IMR-90 (cell line): ENCODE measurements at regions not wholly inside any gene's neighbourhood (a gene's known extent, or its start where the extent isn't known, plus 50 kb on each side); places are given as distances from the start of the nearest gene placed in this dataset.

Source experiments
- ATAC-seq: fragments of 200-7000 bp; cut with Tn5 transposase; 2 replicates; pipeline ENCODE4 v1.9.1; 2020; ENCODE audit warnings: low read depth, mild to moderate bottlenecking, moderate library complexity
- BruUV-seq: library from RNA; stranded (reverse); fragments of 400-500 nt; replicated peaks from 2 replicates; lab custom pipeline; 2021; lab: Mats Ljungman, UMichigan
- CTCF ChIA-PET: fragments of 300-600 bp; formaldehyde crosslinking; extraction: SDS; loops from one replicate; lab custom pipeline; 2021; ENCODE audit warnings: antibody characterized with exemption; lab: Yijun Ruan, JAX
- POLR2A ChIA-PET: fragments of 300-600 bp; sonication (Branson Sonifier 250); formaldehyde crosslinking; loops from one replicate; lab custom pipeline; 2022; ENCODE audit warnings: antibody characterized with exemption; ENCODE audit not compliant: unreplicated experiment; lab: Charles Lee
- DNase-seq: peaks from one replicate; pipeline ENCODE4 v3.0.0; 2013
- H2AFZ ChIP-seq: replicated peaks from 2 replicates; pipeline ENCODE3; 2013; ENCODE audit warnings: low read length, mild to moderate bottlenecking; ENCODE audit not compliant: poor library complexity
- H2AK5ac ChIP-seq: 2 replicates; pipeline ENCODE4 v1.6.1; 2013; ENCODE audit warnings: low read depth, low read length, inconsistent platforms
- H2AK9ac ChIP-seq: replicated peaks from 2 replicates; pipeline ENCODE3; 2013; ENCODE audit warnings: mild to moderate bottlenecking, low read depth, low read length, moderate library complexity; ENCODE audit not compliant: poor library complexity
- H2BK120ac ChIP-seq: 2 replicates; pipeline ENCODE4 v1.6.1; 2013; ENCODE audit warnings: low read depth, low read length, inconsistent platforms
- H2BK15ac ChIP-seq: 3 replicates; pipeline ENCODE4 v1.6.1; 2013; ENCODE audit warnings: low read depth, low read length, inconsistent platforms
- H2BK20ac ChIP-seq: 2 replicates; pipeline ENCODE4 v1.6.1; 2013; ENCODE audit warnings: low read depth, mild to moderate bottlenecking, inconsistent platforms, low read length, moderate library complexity
- H2BK5ac ChIP-seq: 2 replicates; pipeline ENCODE4 v1.6.1; 2013; ENCODE audit warnings: mild to moderate bottlenecking, low read depth, low read length, inconsistent platforms; ENCODE audit not compliant: poor library complexity, severe bottlenecking
- H3K14ac ChIP-seq: replicated peaks from 2 replicates; pipeline ENCODE4 v1.6.1; 2013; ENCODE audit warnings: low read depth, low read length, inconsistent platforms
- H3K18ac ChIP-seq: 2 replicates; pipeline ENCODE4 v1.6.1; 2013; ENCODE audit warnings: low read depth, low read length, control low read depth
- H3K23ac ChIP-seq: 2 replicates; pipeline ENCODE4 v1.6.1; 2013; ENCODE audit warnings: low read depth, low read length, inconsistent platforms
- H3K27ac ChIP-seq: 2 replicates; pipeline ENCODE4 v1.5.1; 2013; ENCODE audit warnings: mild to moderate bottlenecking, control low read depth, low read length; ENCODE audit not compliant: insufficient read depth
- H3K27me3 ChIP-seq: 2 replicates; pipeline ENCODE4 v1.6.1; 2013; ENCODE audit warnings: low read length; ENCODE audit not compliant: control insufficient read depth, insufficient read depth
- H3K36me3 ChIP-seq: 2 replicates; pipeline ENCODE4 v1.6.1; 2013; ENCODE audit warnings: low read length, mixed read lengths; ENCODE audit not compliant: control insufficient read depth, insufficient read depth
- H3K4ac ChIP-seq: 2 replicates; pipeline ENCODE4 v1.6.1; 2013; ENCODE audit warnings: low read depth, low read length, inconsistent platforms
- H3K4me1 ChIP-seq: 2 replicates; pipeline ENCODE4 v1.6.1; 2013; ENCODE audit warnings: low read length, mixed read lengths; ENCODE audit not compliant: control insufficient read depth, insufficient read depth
- H3K4me2 ChIP-seq: 2 replicates; pipeline ENCODE4 v1.6.1; 2013; ENCODE audit warnings: low read depth, mild to moderate bottlenecking, control low read depth, low read length, moderate library complexity
- H3K4me3 ChIP-seq: 2 replicates; pipeline ENCODE4 v1.5.1; 2013; ENCODE audit warnings: low read depth, mild to moderate bottlenecking, control low read depth, low read length, moderate library complexity; ENCODE audit not compliant: insufficient read depth
- H3K56ac ChIP-seq: 2 replicates; pipeline ENCODE4 v1.6.1; 2013; ENCODE audit warnings: low read length, inconsistent platforms; ENCODE audit not compliant: insufficient read depth; ENCODE audit errors: extremely low read depth
- H3K79me1 ChIP-seq, 2 experiments: 2 replicates each; pipeline ENCODE4 v1.6.1; 2013; ENCODE audit warnings: low read length in 2 of 2, inconsistent platforms in 1 of 2, low read depth in 1 of 2
- H3K9ac ChIP-seq: 2 replicates; pipeline ENCODE4 v1.6.1; 2013; ENCODE audit warnings: low read depth, low read length, control low read depth
- H3K9me1 ChIP-seq: 2 replicates; pipeline ENCODE4 v1.6.1; 2013; ENCODE audit warnings: low read length, inconsistent platforms; ENCODE audit not compliant: insufficient read depth
- H3K9me3 ChIP-seq: 2 replicates; pipeline ENCODE4 v1.6.1; 2013; ENCODE audit warnings: low read length; ENCODE audit not compliant: control insufficient read depth, insufficient read depth
- H4K20me1 ChIP-seq: 2 replicates; pipeline ENCODE4 v1.6.1; 2013; ENCODE audit warnings: low read length, inconsistent platforms; ENCODE audit not compliant: insufficient read depth
- H4K5ac ChIP-seq: 2 replicates; pipeline ENCODE4 v1.6.1; 2013; ENCODE audit warnings: mild to moderate bottlenecking, low read depth, low read length, control low read depth
- H4K8ac ChIP-seq, 2 experiments: 2 replicates each; pipeline ENCODE4 v1.6.1; 2013; ENCODE audit warnings: low read depth in 2 of 2, low read length in 2 of 2, control low read depth in 1 of 2, inconsistent platforms in 1 of 2
- H4K91ac ChIP-seq: 2 replicates; pipeline ENCODE4 v1.6.1; 2013; ENCODE audit warnings: low read depth, low read length, inconsistent platforms; ENCODE audit not compliant: insufficient read depth
- BHLHE40 ChIP-seq: fragments of 150-350 bp; IDR thresholded peaks from 2 replicates; pipeline ENCODE4 v1.6.1; 2016; ENCODE audit warnings: mild to moderate bottlenecking, low read depth, low read length
- CEBPB ChIP-seq: IDR thresholded peaks from 2 replicates; pipeline ENCODE4 v1.6.1; 2012; ENCODE audit warnings: low read depth, low read length, improper control_type of control experiment
- CHD1 ChIP-seq: IDR thresholded peaks from 2 replicates; pipeline ENCODE4 v1.6.1; 2012; ENCODE audit warnings: low read depth, low read length, improper control_type of control experiment
- CTCF ChIP-seq: conservative IDR thresholded peaks from 2 replicates; pipeline ENCODE4 v1.5.1; 2012; ENCODE audit warnings: mild to moderate bottlenecking, low read depth, low read length, improper control_type of control experiment
- FOS ChIP-seq: fragments of 150-350 bp; IDR thresholded peaks from 2 replicates; pipeline ENCODE4 v1.6.1; 2016; ENCODE audit warnings: low read depth, low read length
- MXI1 ChIP-seq: IDR thresholded peaks from 2 replicates; pipeline ENCODE4 v1.6.1; 2012; ENCODE audit warnings: low read depth, mild to moderate bottlenecking, low read length, moderate library complexity, borderline replicate concordance
- NFE2L2 ChIP-seq: fragments of 150-350 bp; IDR thresholded peaks from 2 replicates; pipeline ENCODE4 v1.6.1; 2016; ENCODE audit warnings: low read depth, mild to moderate bottlenecking, low read length
- POLR2A ChIP-seq: IDR thresholded peaks from 2 replicates; pipeline ENCODE4 v1.6.1; 2012; ENCODE audit warnings: mild to moderate bottlenecking, low read depth, low read length
- RCOR1 ChIP-seq: IDR thresholded peaks from 2 replicates; pipeline ENCODE4 v1.6.1; 2012; ENCODE audit warnings: mild to moderate bottlenecking, low read length, improper control_type of control experiment; ENCODE audit not compliant: insufficient replicate concordance
- RFX5 ChIP-seq: IDR thresholded peaks from 2 replicates; pipeline ENCODE4 v1.8.0; 2012; ENCODE audit warnings: low read depth, mild to moderate bottlenecking, low read length, moderate library complexity
- WGBS, 2 experiments: methylation state at CpG; one replicate each; pipeline versions ENCODE4 v1.1.5 to v1.1.7; 2013; ENCODE audit warnings: missing lambda C conversion rate in 2 of 2; ENCODE audit not compliant: insufficient read length in 1 of 2; ENCODE audit errors: extremely low coverage in 2 of 2; 5-methylcytosine and 5-hydroxymethylcytosine counted together
- dilution Hi-C: fragments of 300-500 bp; cut with HindIII; formaldehyde crosslinking; loops from one replicate; pipeline ENCODE4 v1.14.3; 2018; ENCODE audit warnings: low sequenced_read_pairs; ENCODE audit not compliant: unreplicated experiment
- in situ Hi-C: fragments of 300-500 bp; cut with MboI; formaldehyde crosslinking; loops from 3 replicates; pipeline ENCODE4 v1.14.3; 2019; ENCODE audit warnings: low sequenced_read_pairs, inconsistent platforms, mixed read lengths
- intact Hi-C: fragments of 100-400 bp; cut with micrococcal nuclease; formaldehyde crosslinking; loops from 2 replicates; pipeline ENCODE4 v1.10.0; 2022

GRCh38 chr4:13721894-13722293 lies 94.4 kb upstream of the BOD1L1 start:
- Histone ChIP-seq H2BK15ac (no peak overlapping the region), H3K18ac (no peak overlapping the region), H2AK5ac (no peak overlapping the region), H2BK120ac (no peak overlapping the region), H3K4ac (no peak overlapping the region), H3K56ac (no peak overlapping the region), H3K4me1 (no peaks in the 10 kb centered on the region), H3K4me2 (no peak overlapping the region), H3K27ac (no peak overlapping the region), H2BK5ac (no peak overlapping the region), H3K23ac (no peak overlapping the region), H3K9me1 (no peaks in the 10 kb centered on the region), H3K4me3 (no peak overlapping the region), H3K14ac (no peak overlapping the region), H3K27me3 (peaks cover 3% of the 10 kb centered on the region; the same call in 1 of the 2 replicates), H4K5ac (no peak overlapping the region), H2AFZ (no peak overlapping the region), H3K9ac (no peak overlapping the region), H3K79me1 (no peaks in the 10 kb centered on the region), H3K9me3 (no peaks in the 10 kb centered on the region), H4K8ac (no peak overlapping the region), H3K36me3 (no peaks in the 10 kb centered on the region), H4K20me1 (no peaks in the 10 kb centered on the region), H2AK9ac (no peak overlapping the region), H4K91ac (no peak overlapping the region), H2BK20ac (no peak overlapping the region)
- ATAC-seq (no peak), DNase-seq (no peak)
- in situ Hi-C loops (no loop called here), dilution Hi-C loops (no loop called here), intact Hi-C loops (no loop called here)
- ChIA-PET POLR2A (no interaction called here), CTCF (no interaction called here)
- no peak for TF ChIP-seq RCOR1
- TF ChIP-seq RFX5, result no peak
- TF ChIP-seq NFE2L2, result no peak
- no peak for TF ChIP-seq CEBPB
- TF ChIP-seq BHLHE40, result no peak
- no peak for TF ChIP-seq POLR2A
- no peak for TF ChIP-seq MXI1
- TF ChIP-seq FOS, result no peak
- TF ChIP-seq CTCF, result no peak
- no peak for TF ChIP-seq CHD1
- no CpG with 5 or more reads among the region's 2 CpGs for WGBS, 2 experiments
- BruUV-seq, result no TSS peak
